ENCODE measurements at regions not wholly inside any gene's neighbourhood (a gene's known extent, or its start where the extent isn't known, plus 50 kb on each side); places are given as distances from the start of the nearest gene placed in this dataset.
"Not testable (repeated sequence)": the region's sequence is repeated elsewhere in the genome, so short reads cannot be mapped to it uniquely, and the experiment has no call there.

DNA sequence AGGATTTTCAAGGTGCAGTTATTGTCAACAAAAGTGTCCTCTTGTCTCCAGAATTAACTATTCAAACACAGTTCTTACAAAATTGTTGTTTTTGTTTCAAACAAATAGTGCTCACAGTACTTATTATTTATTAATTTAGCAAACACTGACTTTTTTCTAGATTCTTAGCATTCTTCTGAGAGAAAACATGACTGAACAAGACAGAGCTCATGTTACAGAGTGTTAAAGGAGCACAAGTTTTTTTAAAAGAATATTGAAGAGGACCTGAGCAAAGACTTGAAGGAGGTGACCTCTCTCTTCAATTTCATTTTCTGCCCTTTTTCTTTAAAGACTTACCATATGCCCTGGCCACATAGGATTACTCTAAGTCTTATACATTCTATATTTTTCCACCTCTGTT lies 2220.3 kb upstream of the AGA start:
- DNase-seq (ENCODE audit: low read depth) = no peak
- TF ChIP-seq, protein P1, sequence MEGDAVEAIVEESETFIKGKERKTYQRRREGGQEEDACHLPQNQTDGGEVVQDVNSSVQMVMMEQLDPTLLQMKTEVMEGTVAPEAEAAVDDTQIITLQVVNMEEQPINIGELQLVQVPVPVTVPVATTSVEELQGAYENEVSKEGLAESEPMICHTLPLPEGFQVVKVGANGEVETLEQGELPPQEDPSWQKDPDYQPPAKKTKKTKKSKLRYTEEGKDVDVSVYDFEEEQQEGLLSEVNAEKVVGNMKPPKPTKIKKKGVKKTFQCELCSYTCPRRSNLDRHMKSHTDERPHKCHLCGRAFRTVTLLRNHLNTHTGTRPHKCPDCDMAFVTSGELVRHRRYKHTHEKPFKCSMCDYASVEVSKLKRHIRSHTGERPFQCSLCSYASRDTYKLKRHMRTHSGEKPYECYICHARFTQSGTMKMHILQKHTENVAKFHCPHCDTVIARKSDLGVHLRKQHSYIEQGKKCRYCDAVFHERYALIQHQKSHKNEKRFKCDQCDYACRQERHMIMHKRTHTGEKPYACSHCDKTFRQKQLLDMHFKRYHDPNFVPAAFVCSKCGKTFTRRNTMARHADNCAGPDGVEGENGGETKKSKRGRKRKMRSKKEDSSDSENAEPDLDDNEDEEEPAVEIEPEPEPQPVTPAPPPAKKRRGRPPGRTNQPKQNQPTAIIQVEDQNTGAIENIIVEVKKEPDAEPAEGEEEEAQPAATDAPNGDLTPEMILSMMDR (conservative IDR thresholded peaks at IDR 0.05; ENCODE audit: low read length) = no peak
- H3K4me3 ChIP-seq (ENCODE audit: low read length) = no peak overlapping the region

DNA sequence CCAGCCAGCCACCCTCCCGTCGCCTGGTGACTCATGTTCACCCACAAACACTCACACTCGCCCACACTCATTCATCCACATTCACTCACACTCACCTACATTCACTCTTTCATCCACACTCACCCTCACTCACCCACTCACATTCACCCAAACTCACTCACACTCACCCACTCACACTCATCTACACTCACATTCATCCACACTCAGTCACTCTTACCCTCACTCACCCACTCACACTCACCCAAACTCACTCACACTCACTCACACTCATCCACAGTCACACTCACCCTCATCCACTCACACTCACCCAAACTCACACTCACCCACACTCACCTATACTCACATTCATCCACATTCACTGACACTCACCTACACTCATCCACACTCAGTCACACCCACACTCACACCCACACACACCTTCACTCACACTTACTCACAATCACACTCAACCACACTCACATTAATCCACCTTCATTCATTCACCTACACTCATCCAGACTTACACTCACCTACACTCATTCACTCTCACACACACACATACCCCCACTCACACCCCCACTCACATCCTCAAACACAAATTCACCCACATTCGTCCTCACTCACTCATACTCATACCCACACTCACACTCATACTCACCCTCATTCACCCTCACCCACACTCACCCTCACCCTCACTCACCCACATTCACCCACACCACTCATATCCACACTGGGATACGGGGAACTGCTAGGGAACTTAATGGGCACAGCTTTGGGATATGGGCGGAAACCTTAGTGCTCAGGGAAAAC lies 2221.6 kb upstream of the AGA start:
- no peak overlapping the region for H3K4me3 ChIP-seq (ENCODE audit: low read length)
- DNase-seq (ENCODE audit: low read depth) = no peak
- TF ChIP-seq, protein P1 (conservative IDR thresholded peaks at IDR 0.05; ENCODE audit: low read length) = no peak

DNA sequence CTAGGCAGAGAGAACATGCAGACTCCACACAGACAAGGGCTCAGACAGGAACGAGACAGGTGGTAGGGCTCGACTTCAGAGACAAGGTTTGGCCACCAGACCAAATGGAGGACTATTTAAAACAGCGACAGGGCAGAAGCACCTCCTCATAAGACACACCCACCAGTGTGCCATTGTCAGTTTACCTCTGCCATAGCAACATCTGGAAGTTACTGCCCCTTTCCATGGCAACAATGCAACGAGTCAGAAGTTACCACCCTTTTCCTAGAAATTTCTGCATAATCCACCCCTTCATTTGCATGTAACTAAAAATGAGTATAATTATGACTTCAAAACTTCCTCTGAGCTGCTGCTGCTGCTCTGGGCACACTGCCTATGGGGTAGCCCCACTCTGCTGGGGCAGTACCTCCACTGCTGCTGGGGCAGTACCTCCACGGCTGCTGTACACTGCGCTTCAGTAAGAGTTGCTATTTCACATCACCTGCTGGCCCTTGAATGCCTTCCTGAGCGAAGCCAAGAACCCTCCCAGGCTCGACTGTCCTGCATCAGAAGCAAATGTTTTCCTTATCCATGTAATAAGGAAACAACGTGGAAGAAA lies 2222.3 kb upstream of the AGA start:
- DNase-seq (ENCODE audit: low read depth) = no peak
- TF ChIP-seq, protein P1 (conservative IDR thresholded peaks at IDR 0.05; ENCODE audit: low read length) = no peak
- H3K4me3 ChIP-seq (ENCODE audit: low read length) = no peak overlapping the region

DNA sequence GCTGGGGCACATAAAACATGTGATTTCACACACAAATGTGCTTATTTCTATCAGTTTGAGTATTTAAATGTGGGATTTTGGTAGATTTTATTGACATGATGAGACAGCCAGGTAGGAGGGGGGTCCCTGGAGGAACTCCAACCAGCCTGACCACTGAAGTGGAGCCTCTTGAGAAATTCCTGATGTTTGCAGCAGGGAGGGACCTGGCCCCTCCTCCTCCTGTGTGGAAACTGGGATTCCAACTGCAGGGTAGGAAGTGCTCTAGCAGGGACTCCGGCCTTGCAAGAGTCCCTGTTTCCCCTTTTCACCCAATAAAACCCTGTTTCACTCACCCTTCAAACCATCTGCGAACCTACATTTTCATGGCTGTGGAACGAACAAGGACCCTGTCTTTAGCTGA lies 2224.0 kb upstream of the AGA start:
- DNase-seq (ENCODE audit: low read depth) = no peak
- TF ChIP-seq, protein P1 (conservative IDR thresholded peaks at IDR 0.05; ENCODE audit: low read length) = no peak
- H3K4me3 ChIP-seq (ENCODE audit: low read length) = no peak overlapping the region

DNA sequence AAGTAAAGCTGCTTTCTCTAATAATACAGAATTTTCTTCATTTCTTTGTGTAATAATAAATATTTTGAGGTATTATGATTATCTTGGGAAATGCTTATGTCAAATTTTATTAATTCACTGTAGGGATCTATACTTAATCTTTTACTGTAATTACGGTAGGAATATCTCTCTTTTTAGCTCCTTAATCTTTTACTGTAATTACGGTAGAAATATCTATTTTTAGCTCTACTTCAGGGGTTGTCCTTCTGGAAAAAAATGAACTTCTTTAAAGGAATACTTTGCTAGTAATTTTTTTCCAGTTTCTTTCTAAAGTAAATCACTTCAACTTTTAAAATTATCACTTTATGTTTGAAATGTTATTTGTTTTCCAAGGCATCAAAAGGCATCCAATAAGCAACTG lies 2229.4 kb upstream of the AGA start:
- H3K4me3 ChIP-seq (ENCODE audit: low read length) = no peak overlapping the region
- no peak for DNase-seq (ENCODE audit: low read depth)
- TF ChIP-seq, protein P1 (conservative IDR thresholded peaks at IDR 0.05; ENCODE audit: low read length) = no peak

DNA sequence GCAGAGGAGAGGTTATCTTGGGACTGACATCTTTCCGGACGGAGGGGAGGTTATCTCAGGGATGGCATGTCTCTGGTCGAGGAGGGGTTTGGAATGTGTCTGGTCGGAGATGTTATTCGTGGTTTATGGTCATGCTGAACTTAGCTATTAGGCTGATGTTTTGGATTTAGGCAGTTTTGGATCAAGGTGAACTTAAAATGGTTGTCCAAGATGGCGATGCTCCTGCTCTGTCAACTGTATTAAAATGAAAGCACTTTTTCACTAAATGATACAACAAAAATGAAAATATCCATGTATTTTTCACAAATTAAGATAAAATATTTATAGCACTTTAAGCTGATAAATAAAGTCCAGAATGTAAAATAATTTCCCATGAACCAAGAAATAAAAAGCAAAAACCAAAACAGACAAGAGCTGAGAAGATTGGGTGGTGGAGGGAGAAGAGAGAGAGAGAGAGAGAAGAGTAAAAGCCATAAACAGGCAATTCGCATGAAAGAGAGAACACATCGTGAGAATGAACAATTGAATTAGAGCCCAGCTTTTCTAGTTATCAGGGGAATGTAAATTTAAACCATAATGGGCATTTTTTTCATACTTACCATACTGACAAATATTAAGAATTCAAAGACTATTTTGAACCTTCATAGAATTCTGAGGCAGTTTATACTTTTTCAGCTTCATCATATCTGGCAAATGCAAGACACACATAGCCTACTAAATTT lies 2236.0 kb upstream of the AGA start:
- TF ChIP-seq, protein P1 (conservative IDR thresholded peaks at IDR 0.05; ENCODE audit: low read length) = no peak
- DNase-seq (ENCODE audit: low read depth) = no peak
- no peak overlapping the region for H3K4me3 ChIP-seq (ENCODE audit: low read length)

DNA sequence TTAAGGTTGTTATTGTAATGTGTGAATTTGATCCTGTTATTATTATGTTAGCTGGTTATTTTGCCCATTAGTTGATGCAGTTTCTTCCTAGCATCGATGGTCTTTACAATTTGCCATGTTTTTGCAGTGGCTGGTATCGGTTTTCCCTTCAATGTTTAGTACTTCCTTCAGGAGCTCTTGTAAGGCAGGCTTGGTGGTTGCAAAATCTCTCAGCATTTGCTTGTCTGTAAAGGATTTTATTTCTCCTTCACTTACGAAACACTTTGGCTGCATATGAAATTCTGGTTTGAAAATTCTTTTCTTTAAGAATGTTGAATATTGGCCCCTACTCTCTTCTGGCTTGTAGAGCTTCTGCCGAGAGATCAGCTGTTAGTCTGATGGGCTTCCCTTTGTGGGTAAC lies 2241.4 kb upstream of the AGA start:
- H3K4me3 ChIP-seq (ENCODE audit: low read length); DNase-seq (ENCODE audit: low read depth): not testable (repeated sequence)
